Body of pancreas (tissue), 4 donors: ENCODE measurements at regions not wholly inside any gene's neighbourhood (a gene's known extent, or its start where the extent isn't known, plus 50 kb on each side); places are given as distances from the start of the nearest gene placed in this dataset.

Source experiments
- CTCF ChIP-seq, 7 experiments: fragments of 450-650 bp in 4 of 7; fragments of 200-600 bp in 3 of 7; sonication (generic) in 3 of 7; IDR thresholded peaks; one replicate each; pipeline ENCODE4 v1.5.1; 2016 to 2019; ENCODE audit warnings: antibody characterized with exemption in 7 of 7
- POLR2A ChIP-seq, 3 donors: fragments of 450-650 bp; IDR thresholded peaks; one replicate each; pipeline ENCODE4 v1.6.1; 2016; ENCODE audit warnings: antibody characterized with exemption in 3 of 3, mild to moderate bottlenecking in 2 of 3

GRCh38 chr5:25414742-25415141, 770.0 kb upstream of the CDH10 start:
- TF ChIP-seq CTCF (IDR thresholded peaks at IDR 0.05) (no peak), POLR2A (IDR thresholded peaks at IDR 0.05) (no peak)
